ENCODE measurements at regions not wholly inside any gene's neighbourhood (a gene's known extent, or its start where the extent isn't known, plus 50 kb on each side); places are given as distances from the start of the nearest gene placed in this dataset.

GRCh38 chr13:57862879-57863278 lies 231.3 kb downstream of the PCDH17 start:
- no peaks in the 10 kb centered on the region for H3F3A ChIP-seq (replicated peaks; ENCODE audit: low read depth)
- no peaks in the 10 kb centered on the region for H4K20me1 ChIP-seq (replicated peaks; ENCODE audit: insufficient read depth)
- no peak overlapping the region for H3K27ac Mint-ChIP-seq
- peaks cover 6% of the 10 kb centered on the region; the same call in 1 of the 2 replicates for H3K9me2 ChIP-seq (ENCODE audit: insufficient read depth)
- no peaks in the 10 kb centered on the region for H3K27me3 ChIP-seq (ENCODE audit: insufficient read depth)
- H3K79me2 ChIP-seq (replicated peaks; ENCODE audit: insufficient read depth), result no peaks in the 10 kb centered on the region
- no peak for ATAC-seq
- no peak for DNase-seq (ENCODE audit: low spot score)
- no peak overlapping the region for H3K4me3 Mint-ChIP-seq
- no peak overlapping the region for H2AFZ ChIP-seq
- no peak overlapping the region for H3K27ac ChIP-seq (ENCODE audit: low read depth)
- H3K9me3 Mint-ChIP-seq, result peaks cover 38% of the 10 kb centered on the region
- TF ChIP-seq NANOG (IDR thresholded peaks at IDR 0.05; ENCODE audit: borderline replicate concordance), result no peak
- no peak for TF ChIP-seq ETS1 (IDR thresholded peaks at IDR 0.05)
- no peak for TF ChIP-seq STAT1 (IDR thresholded peaks at IDR 0.05; ENCODE audit: unreplicated experiment)
- no peak for TF ChIP-seq CREB1 (CRISPR knock-in tag; IDR thresholded peaks at IDR 0.05; ENCODE audit: low read depth)
- TF ChIP-seq POLR2AphosphoS5 (IDR thresholded peaks at IDR 0.05; ENCODE audit: low read depth), result no peak
- no peak for TF ChIP-seq CTCF (conservative IDR thresholded peaks at IDR 0.05; ENCODE audit: low read depth in 2 of 2)
- H3K36me3 Mint-ChIP-seq (ENCODE audit: low read depth), result peaks cover 18% of the 10 kb centered on the region
- H3K36me3 ChIP-seq (ENCODE audit: insufficient read depth), result no peaks in the 10 kb centered on the region
- no peak overlapping the region for H3K4me2 ChIP-seq
- peaks cover 10% of the 10 kb centered on the region; the same call in 1 of the 2 replicates for H3K4me1 ChIP-seq (ENCODE audit: insufficient read depth)
- H3K27me3 Mint-ChIP-seq (ENCODE audit: insufficient read depth, low read depth, poor library complexity), result peaks cover 6% of the 10 kb centered on the region
- H3K4me1 Mint-ChIP-seq, result peaks cover 6% of the 10 kb centered on the region; the same call in 2 of the 3 replicates
- no peak overlapping the region for H3K4me3 ChIP-seq

GRCh38 chr13:57865600-57866294 lies 234.2 kb downstream of the PCDH17 start:
- peaks cover 43% of the 10 kb centered on the region for H3K9me3 Mint-ChIP-seq
- H3K4me3 Mint-ChIP-seq, result no peak overlapping the region
- ATAC-seq, result no peak
- Histone ChIP-seq H4K20me1 (replicated peaks; ENCODE audit: insufficient read depth) (no peaks in the 10 kb centered on the region), H3K4me2 (no peak overlapping the region), H3F3A (replicated peaks; ENCODE audit: low read depth) (no peaks in the 10 kb centered on the region), H3K27ac (ENCODE audit: low read depth) (no peak overlapping the region), H3K27me3 (ENCODE audit: insufficient read depth) (no peaks in the 10 kb centered on the region), H3K4me1 (ENCODE audit: insufficient read depth) (no peaks in the 10 kb centered on the region), H3K79me2 (replicated peaks; ENCODE audit: insufficient read depth) (no peaks in the 10 kb centered on the region), H3K9me2 (ENCODE audit: insufficient read depth) (peaks cover 6% of the 10 kb centered on the region; the same call in 1 of the 2 replicates), H2AFZ (no peak overlapping the region), H3K4me3 (no peak overlapping the region), H3K36me3 (ENCODE audit: insufficient read depth) (no peaks in the 10 kb centered on the region)
- no peak overlapping the region for H3K27ac Mint-ChIP-seq
- H3K36me3 Mint-ChIP-seq (ENCODE audit: low read depth), result peaks cover 20% of the 10 kb centered on the region
- DNase-seq (ENCODE audit: low spot score), result no peak
- no peaks in the 10 kb centered on the region for H3K4me1 Mint-ChIP-seq
- H3K27me3 Mint-ChIP-seq (ENCODE audit: insufficient read depth, low read depth, poor library complexity), result peaks cover 6% of the 10 kb centered on the region
- TF ChIP-seq EZH2 (IDR thresholded peaks at IDR 0.05; ENCODE audit: low read depth, unreplicated experiment) (no peak), ZNF462 (CRISPR knock-in tag; IDR thresholded peaks at IDR 0.05) (no peak), ZNF114 (CRISPR knock-in tag; IDR thresholded peaks at IDR 0.05) (no peak), ETS1 (IDR thresholded peaks at IDR 0.05) (no peak), POLR2AphosphoS5 (IDR thresholded peaks at IDR 0.05; ENCODE audit: low read depth) (no peak), EZH2phosphoT487 (IDR thresholded peaks at IDR 0.05; ENCODE audit: unreplicated experiment) (no peak)

Measured in GM23338 (cell line).